ACC112 (cell line): ENCODE measurements at regions not wholly inside any gene's neighbourhood (a gene's known extent, or its start where the extent isn't known, plus 50 kb on each side); places are given as distances from the start of the nearest gene placed in this dataset.
"Not testable (repeated sequence)": the region's sequence is repeated elsewhere in the genome, so short reads cannot be mapped to it uniquely, and the experiment has no call there.

Source experiments
- H2AFZ ChIP-seq: fragments of 200-600 bp; sonication (generic); one replicate; pipeline ENCODE4 v1.6.0; 2017; ENCODE audit warnings: antibody characterized with exemption, low read length; ENCODE audit not compliant: unreplicated experiment
- H3K27ac ChIP-seq: fragments of 200-600 bp; sonication (generic); 2 replicates; pipeline ENCODE4 v1.5.1; 2014; ENCODE audit warnings: low read depth, mild to moderate bottlenecking, antibody characterized with exemption, low read length, moderate library complexity
- H3K27me3 ChIP-seq: fragments of 200-600 bp; sonication (generic); 2 replicates; pipeline ENCODE4 v1.6.1; 2014; ENCODE audit warnings: mild to moderate bottlenecking, antibody characterized with exemption, low read length, moderate library complexity, mixed read lengths; ENCODE audit not compliant: insufficient read depth
- H3K36me3 ChIP-seq: fragments of 200-600 bp; sonication (generic); 2 replicates; pipeline ENCODE4 v1.6.1; 2016; ENCODE audit warnings: mild to moderate bottlenecking, antibody characterized with exemption, low read length, moderate library complexity, mixed read lengths; ENCODE audit not compliant: insufficient read depth
- H3K4me1 ChIP-seq: fragments of 200-600 bp; sonication (generic); one replicate; pipeline ENCODE4 v1.6.1; 2016; ENCODE audit warnings: low read length, mixed read lengths; ENCODE audit not compliant: insufficient read depth, unreplicated experiment, control insufficient read depth
- H3K4me3 ChIP-seq: fragments of 200-600 bp; sonication (generic); 2 replicates; pipeline ENCODE4 v1.5.1; 2014; ENCODE audit warnings: mild to moderate bottlenecking, low read depth, low read length
- H3K79me2 ChIP-seq: fragments of 200-600 bp; sonication (generic); one replicate; pipeline ENCODE4 v1.6.0; 2016; ENCODE audit warnings: low read length; ENCODE audit not compliant: control insufficient read depth, unreplicated experiment, insufficient read depth

GRCh38 chr11:116666673-116667249 lies 106.0 kb downstream of the BUD13 start:
- not testable (repeated sequence) for H3K27ac ChIP-seq, H3K4me1 ChIP-seq
- H3K27me3 ChIP-seq = peaks cover 30% of the 10 kb centered on the region

GRCh38 chr11:116665523-116665922 lies 107.3 kb downstream of the BUD13 start:
- H2AFZ ChIP-seq = no peak overlapping the region
- H3K27me3 ChIP-seq = peaks cover 34% of the 10 kb centered on the region
- no peaks in the 10 kb centered on the region for H3K79me2 ChIP-seq
- H3K36me3 ChIP-seq = no peaks in the 10 kb centered on the region
- no peak overlapping the region for H3K27ac ChIP-seq
- H3K4me3 ChIP-seq = no peak overlapping the region
- no peaks in the 10 kb centered on the region for H3K4me1 ChIP-seq

More at GRCh38 chr11:116666673-116667249, 106.0 kb downstream of the BUD13 start:
- H2AFZ ChIP-seq, H3K79me2 ChIP-seq, H3K36me3 ChIP-seq, H3K4me3 ChIP-seq: not testable (repeated sequence)

- Histone ChIP-seq H3K27me3 (peaks cover 32% of the 10 kb centered on the region), H3K36me3 (no peaks in the 10 kb centered on the region), H3K27ac (no peak overlapping the region), H3K4me1 (no peaks in the 10 kb centered on the region), H3K4me3 (no peak overlapping the region), H3K79me2 (no peaks in the 10 kb centered on the region), H2AFZ (no peak overlapping the region)
These were observed 111.7 kb downstream of the BUD13 start for GRCh38 chr11:116661056-116661455.

GRCh38 chr11:116660011-116660410 lies 112.8 kb downstream of the BUD13 start:
- no peak overlapping the region for H3K27ac ChIP-seq
- no peaks in the 10 kb centered on the region for H3K4me1 ChIP-seq
- peaks cover 23% of the 10 kb centered on the region for H3K27me3 ChIP-seq
- no peaks in the 10 kb centered on the region for H3K36me3 ChIP-seq
- H3K4me3 ChIP-seq = no peak overlapping the region
- H3K79me2 ChIP-seq = no peaks in the 10 kb centered on the region
- H2AFZ ChIP-seq = no peak overlapping the region

GRCh38 chr11:116658876-116659535 lies 113.8 kb downstream of the BUD13 start:
- no peaks in the 10 kb centered on the region for H3K79me2 ChIP-seq
- no peaks in the 10 kb centered on the region for H3K36me3 ChIP-seq
- H3K4me3 ChIP-seq = no peak overlapping the region
- H3K27me3 ChIP-seq = peaks cover 19% of the 10 kb centered on the region
- H3K4me1 ChIP-seq = no peaks in the 10 kb centered on the region
- no peak overlapping the region for H3K27ac ChIP-seq
- no peak overlapping the region for H2AFZ ChIP-seq

GRCh38 chr11:116657842-116658825 lies 114.7 kb downstream of the BUD13 start:
- Histone ChIP-seq H3K27me3 (peaks cover 18% of the 10 kb centered on the region), H3K4me1 (no peaks in the 10 kb centered on the region), H3K27ac (no peak overlapping the region), H3K79me2 (no peaks in the 10 kb centered on the region), H3K36me3 (no peaks in the 10 kb centered on the region), H2AFZ (no peak overlapping the region), H3K4me3 (no peak overlapping the region)

GRCh38 chr11:116656011-116656410 lies 116.8 kb downstream of the BUD13 start:
- H3K79me2 ChIP-seq = no peaks in the 10 kb centered on the region
- no peak overlapping the region for H3K4me3 ChIP-seq
- H3K36me3 ChIP-seq = no peaks in the 10 kb centered on the region
- no peak overlapping the region for H3K27ac ChIP-seq
- peaks cover 9% of the 10 kb centered on the region for H3K27me3 ChIP-seq
- no peak overlapping the region for H2AFZ ChIP-seq
- no peaks in the 10 kb centered on the region for H3K4me1 ChIP-seq

GRCh38 chr11:116654526-116654925 lies 118.3 kb downstream of the BUD13 start:
- Histone ChIP-seq H3K27ac (no peak overlapping the region), H3K79me2 (no peaks in the 10 kb centered on the region), H3K27me3 (peaks cover 12% of the 10 kb centered on the region; the same call in 1 of the 2 replicates), H2AFZ (no peak overlapping the region), H3K4me3 (no peak overlapping the region), H3K4me1 (no peaks in the 10 kb centered on the region), H3K36me3 (no peaks in the 10 kb centered on the region)

GRCh38 chr11:116653206-116653605 lies 119.6 kb downstream of the BUD13 start:
- Histone ChIP-seq H3K4me1 (no peaks in the 10 kb centered on the region), H3K36me3 (no peaks in the 10 kb centered on the region), H3K27ac (no peak overlapping the region), H3K27me3 (peaks cover 12% of the 10 kb centered on the region; the same call in 1 of the 2 replicates), H3K79me2 (no peaks in the 10 kb centered on the region), H2AFZ (no peak overlapping the region), H3K4me3 (no peak overlapping the region)

- no peak overlapping the region for H2AFZ ChIP-seq
- H3K27ac ChIP-seq = no peak overlapping the region
- H3K79me2 ChIP-seq = no peaks in the 10 kb centered on the region
- H3K4me3 ChIP-seq = no peak overlapping the region
- no peaks in the 10 kb centered on the region for H3K36me3 ChIP-seq
- H3K27me3 ChIP-seq = peaks cover 15% of the 10 kb centered on the region; the same call in 1 of the 2 replicates
- H3K4me1 ChIP-seq = no peaks in the 10 kb centered on the region
These were observed 121.0 kb downstream of the BUD13 start for GRCh38 chr11:116651737-116652237.
